CD4-positive, alpha-beta T cell (primary cell): ENCODE measurements at regions not wholly inside any gene's neighbourhood (a gene's known extent, or its start where the extent isn't known, plus 50 kb on each side); places are given as distances from the start of the nearest gene placed in this dataset.

Experiments used
- ATAC-seq: fragments of 200-7000 bp; cut with Tn5 transposase; one replicate; pipeline ENCODE4 v1.10.0; 2022; ENCODE audit warnings: mild to moderate bottlenecking; ENCODE audit not compliant: poor library complexity
- CTCF ChIA-PET: fragments of 350-600 bp; sonication (Branson Sonifier 250); formaldehyde crosslinking; loops from one replicate; lab custom pipeline; 2021; ENCODE audit warnings: antibody characterized with exemption, inconsistent platforms; lab: Charles Lee
- POLR2A ChIA-PET: fragments of 350-600 bp; sonication (Branson Sonifier 250); formaldehyde crosslinking; loops from one replicate; lab custom pipeline; 2021; ENCODE audit warnings: antibody characterized with exemption, inconsistent platforms; lab: Charles Lee
- DNase-seq, 14 experiments: peaks; one replicate each; pipeline ENCODE4 v3.0.0-alpha.2; 2013 to 2020; ENCODE audit warnings: mixed read lengths in 2 of 14
- H3K27ac ChIP-seq, 2 donors: one replicate each; pipeline versions ENCODE4 v1.5.1 to v1.7.0; 2013; ENCODE audit warnings: low read length in 2 of 2, low read depth in 1 of 2, mild to moderate bottlenecking in 1 of 2
- H3K27me3 ChIP-seq, 2 experiments: 1 replicate in 1 of 2; 2 replicates in 1 of 2; pipeline versions ENCODE4 v1.6.1 to v1.7.0; 2013; ENCODE audit warnings: low read length in 2 of 2, control low read depth in 1 of 2, mild to moderate bottlenecking in 1 of 2, moderate library complexity in 1 of 2; ENCODE audit not compliant: insufficient read depth in 2 of 2, control insufficient read depth in 1 of 2
- H3K36me3 ChIP-seq: one replicate; pipeline ENCODE4 v1.6.1; 2013; ENCODE audit warnings: low read length, control low read depth; ENCODE audit not compliant: insufficient read depth
- H3K4me1 ChIP-seq: one replicate; pipeline ENCODE4 v1.6.1; 2013; ENCODE audit warnings: low read length, control low read depth; ENCODE audit not compliant: insufficient read depth
- H3K4me3 ChIP-seq: one replicate; pipeline ENCODE4 v1.5.1; 2013; ENCODE audit warnings: mild to moderate bottlenecking, low read length, moderate library complexity
- H3K9me3 ChIP-seq, 2 experiments: 1 replicate in 1 of 2; 2 replicates in 1 of 2; pipeline versions ENCODE4 v1.6.1 to v1.7.0; 2013; ENCODE audit warnings: low read length in 2 of 2, mild to moderate bottlenecking in 2 of 2, control low read depth in 1 of 2, moderate library complexity in 1 of 2; ENCODE audit not compliant: control insufficient read depth in 1 of 2, insufficient read depth in 1 of 2
- H3K27ac Mint-ChIP-seq: one replicate; pipeline ENCODE4 v1.8.0; 2020; ENCODE audit warnings: mixed read lengths
- H3K27me3 Mint-ChIP-seq: one replicate; pipeline ENCODE4 v1.8.0; 2021; ENCODE audit warnings: mixed read lengths
- H3K36me3 Mint-ChIP-seq: one replicate; pipeline ENCODE4 v1.8.0; 2021; ENCODE audit warnings: low read depth, mixed read lengths
- H3K4me1 Mint-ChIP-seq: one replicate; pipeline ENCODE4 v1.8.0; 2021; ENCODE audit warnings: low read depth, mixed read lengths
- H3K4me3 Mint-ChIP-seq: one replicate; pipeline ENCODE4 v1.8.0; 2020; ENCODE audit warnings: mild to moderate bottlenecking, mixed read lengths
- H3K9me3 Mint-ChIP-seq: one replicate; pipeline ENCODE4 v1.8.0; 2020; ENCODE audit warnings: mixed read lengths
- CTCF ChIP-seq: fragments of 200-600 bp; IDR thresholded peaks from one replicate; pipeline ENCODE4 v1.8.0; 2022; ENCODE audit warnings: antibody characterized with exemption, mild to moderate bottlenecking
- intact Hi-C, 2 experiments: fragments of 100-400 bp; cut with DNase I in 1 of 2; cut with micrococcal nuclease in 1 of 2; formaldehyde crosslinking; loops; one replicate each; pipeline versions ENCODE4 v1.15.1 to v1.9.0; 2023 to 2025; cut with DNase I, micrococcal nuclease

GRCh38 chr10:91150631-91151030 lies 69.8 kb upstream of the PCGF5 start:
- ChIA-PET POLR2A (interaction anchor here (1.0 kb wide), 1 partner anchor 13 kb away, joined by 4 read pairs; no protein-coding TSS in a partner anchor), CTCF (interaction anchor here (0.8 kb wide), 1 partner anchor 100 kb away, joined by 3 read pairs; no protein-coding TSS in a partner anchor)
- Histone ChIP-seq H3K27ac (no peak overlapping the region), H3K27me3 (no peaks in the 10 kb centered on the region), H3K9me3 (no peaks in the 10 kb centered on the region), H3K36me3 (no peaks in the 10 kb centered on the region), H3K4me1 (no peaks in the 10 kb centered on the region), H3K4me3 (no peak overlapping the region)
- Mint-ChIP-seq H3K4me1 (no peaks in the 10 kb centered on the region), H3K9me3 (no peaks in the 10 kb centered on the region), H3K4me3 (no peak overlapping the region), H3K36me3 (no peaks in the 10 kb centered on the region), H3K27me3 (no peaks in the 10 kb centered on the region), H3K27ac (no peak overlapping the region)
- no peak for ATAC-seq
- no peak for DNase-seq
- intact Hi-C loops, result loop anchor here in 1 of 2 experiments (10.0 kb wide), 2 partner anchors 116 to 1446 kb away; partner anchors contain the start of gene KIF20B
- TF ChIP-seq CTCF, result no peak

- no peak overlapping the region for H3K4me3 Mint-ChIP-seq
- H3K27me3 ChIP-seq, result no peaks in the 10 kb centered on the region
- no peaks in the 10 kb centered on the region for H3K36me3 Mint-ChIP-seq
- no peak overlapping the region for H3K4me3 ChIP-seq
- no peaks in the 10 kb centered on the region for H3K4me1 Mint-ChIP-seq
- no peak overlapping the region for H3K27ac Mint-ChIP-seq
- H3K9me3 ChIP-seq, result no peaks in the 10 kb centered on the region
- H3K27ac ChIP-seq, result no peak overlapping the region
- H3K27me3 Mint-ChIP-seq, result no peaks in the 10 kb centered on the region
- H3K36me3 ChIP-seq, result no peaks in the 10 kb centered on the region
- intact Hi-C loops, result loop anchor here in 1 of 2 experiments (10.0 kb wide), 2 partner anchors 119 to 1449 kb away; partner anchors contain the start of gene KIF20B
- no peak for ATAC-seq
- H3K9me3 Mint-ChIP-seq, result no peaks in the 10 kb centered on the region
- no peak for TF ChIP-seq CTCF
- POLR2A ChIA-PET, result no interaction called here
- no peak for DNase-seq
- CTCF ChIA-PET, result no interaction called here
- H3K4me1 ChIP-seq, result no peaks in the 10 kb centered on the region
Observed at GRCh38 chr10:91153508-91153907, 67.0 kb upstream of the PCGF5 start.

DNA sequence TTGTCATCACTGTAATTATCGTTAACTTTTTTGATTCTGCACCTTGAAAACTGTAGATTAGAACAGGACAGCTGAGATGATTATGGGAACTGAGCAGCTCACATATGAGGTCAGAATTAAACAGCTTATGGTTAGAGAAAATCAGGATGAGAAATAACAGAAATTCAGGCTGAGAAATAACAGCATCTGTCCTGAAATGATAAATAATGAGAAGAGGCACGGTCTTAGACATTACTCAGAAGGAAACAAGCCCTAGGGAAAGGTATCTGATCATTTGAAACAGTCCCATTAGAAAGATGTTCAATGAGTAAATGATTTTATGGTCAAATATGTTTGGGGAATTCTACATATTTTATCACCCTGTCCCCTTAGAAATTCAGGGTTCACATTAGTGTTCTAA lies 65.6 kb upstream of the PCGF5 start:
- H3K4me1 ChIP-seq, result no peaks in the 10 kb centered on the region
- Mint-ChIP-seq H3K36me3 (no peaks in the 10 kb centered on the region), H3K27me3 (no peaks in the 10 kb centered on the region), H3K9me3 (no peaks in the 10 kb centered on the region), H3K4me1 (no peaks in the 10 kb centered on the region), H3K4me3 (no peak overlapping the region), H3K27ac (no peak overlapping the region)
- no peak overlapping the region for H3K27ac ChIP-seq
- intact Hi-C loops, result loop anchor here in 1 of 2 experiments (10.0 kb wide), 2 partner anchors 120 to 1450 kb away; partner anchors contain the start of gene KIF20B
- no peak for TF ChIP-seq CTCF
- ChIA-PET CTCF (no interaction called here), POLR2A (no interaction called here)
- no peaks in the 10 kb centered on the region for H3K27me3 ChIP-seq
- H3K9me3 ChIP-seq, result no peaks in the 10 kb centered on the region
- no peak overlapping the region for H3K4me3 ChIP-seq
- ATAC-seq (no peak), DNase-seq (no peak)
- H3K36me3 ChIP-seq, result no peaks in the 10 kb centered on the region
